H1 (cell line): ENCODE measurements at regions not wholly inside any gene's neighbourhood (a gene's known extent, or its start where the extent isn't known, plus 50 kb on each side); places are given as distances from the start of the nearest gene placed in this dataset.

Experiments used
- CTCF ChIA-PET: fragments of 300-600 bp; sonication (Branson Sonifier 250); formaldehyde crosslinking; loops from one replicate; lab custom pipeline; 2021; ENCODE audit not compliant: partially characterized antibody; lab: Charles Lee
- POLR2A ChIA-PET: fragments of 300-600 bp; sonication (Branson Sonifier 250); formaldehyde crosslinking; loops from one replicate; lab custom pipeline; 2021; ENCODE audit warnings: inconsistent platforms; ENCODE audit not compliant: partially characterized antibody; lab: Charles Lee
- DNase-seq, 2 experiments: peaks; one replicate each; pipeline versions ENCODE4 v3.0.0 to v3.0.0-alpha.2; 2010 to 2022; ENCODE audit warnings: low spot score in 2 of 2, low read depth in 1 of 2, mixed read lengths in 1 of 2
- FAIRE-seq: peaks from 2 replicates; lab custom pipeline; 2011; peaks lifted over from hg19 to GRCh38; lab: Jason Lieb, UNC
- H2AFZ ChIP-seq: 2 replicates; pipeline ENCODE4 v1.8.1; 2012; ENCODE audit warnings: low read length, inconsistent platforms
- H2AK5ac ChIP-seq: 2 replicates; pipeline ENCODE4 v1.6.1; 2013; ENCODE audit warnings: low read depth, low read length
- H2BK120ac ChIP-seq: replicated peaks from 2 replicates; pipeline ENCODE3; 2013; ENCODE audit warnings: low read depth, low read length, inconsistent platforms
- H2BK12ac ChIP-seq: 2 replicates; pipeline ENCODE4 v1.6.1; 2013; ENCODE audit warnings: low read depth, low read length
- H2BK15ac ChIP-seq: 2 replicates; pipeline ENCODE4 v1.6.1; 2013; ENCODE audit warnings: low read length
- H2BK20ac ChIP-seq: 2 replicates; pipeline ENCODE4 v1.6.1; 2013; ENCODE audit warnings: low read length
- H2BK5ac ChIP-seq: 2 replicates; pipeline ENCODE4 v1.6.1; 2013; ENCODE audit warnings: low read depth, low read length
- H3K14ac ChIP-seq: 2 replicates; pipeline ENCODE4 v1.6.1; 2013; ENCODE audit warnings: inconsistent platforms; ENCODE audit not compliant: insufficient read length
- H3K18ac ChIP-seq: 2 replicates; pipeline ENCODE4 v1.6.1; 2013; ENCODE audit warnings: low read length; ENCODE audit errors: extremely low read depth
- H3K23ac ChIP-seq: 2 replicates; pipeline ENCODE4 v1.6.1; 2013; ENCODE audit warnings: inconsistent platforms; ENCODE audit not compliant: insufficient read length
- H3K23me2 ChIP-seq: 2 replicates; pipeline ENCODE4 v1.6.1; 2013; ENCODE audit warnings: low read depth, low read length
- H3K27ac ChIP-seq: 2 replicates; pipeline ENCODE4 v1.6.1; 2011; ENCODE audit warnings: low read depth, low read length, inconsistent platforms
- H3K27me3 ChIP-seq, 4 experiments: replicated peaks in 1 of 4; 1 replicate in 1 of 4; 2 replicates in 3 of 4; pipeline versions ENCODE4 v1.6.1 to v1.8.1; 2011 to 2013; ENCODE audit warnings: low read length in 3 of 4, mild to moderate bottlenecking in 3 of 4, inconsistent platforms in 2 of 4, mixed read lengths in 2 of 4, moderate library complexity in 1 of 4; ENCODE audit not compliant: control insufficient read depth in 3 of 4, insufficient read depth in 3 of 4; ENCODE audit errors: extremely low read depth in 1 of 4
- H3K36me3 ChIP-seq, 4 experiments: 2 replicates each; pipeline versions ENCODE4 v1.6.1 to v1.8.1; 2011 to 2013; ENCODE audit warnings: mild to moderate bottlenecking in 4 of 4, low read length in 3 of 4, moderate library complexity in 2 of 4, control low read depth in 1 of 4, inconsistent platforms in 1 of 4; ENCODE audit not compliant: insufficient read depth in 4 of 4, control insufficient read depth in 2 of 4
- H3K4ac ChIP-seq: replicated peaks from 2 replicates; pipeline ENCODE3; 2013; ENCODE audit warnings: low read length, low read depth, mixed read lengths, inconsistent platforms; ENCODE audit not compliant: insufficient read length
- H3K4me1 ChIP-seq, 4 experiments: replicated peaks in 1 of 4; 1 replicate in 1 of 4; 2 replicates in 3 of 4; pipeline versions ENCODE4 v1.6.1 to v1.8.1; 2011 to 2013; ENCODE audit warnings: low read length in 3 of 4, inconsistent platforms in 2 of 4, mixed read lengths in 1 of 4; ENCODE audit not compliant: insufficient read depth in 4 of 4, control insufficient read depth in 3 of 4
- H3K4me2 ChIP-seq, 2 experiments: 2 replicates each; pipeline versions ENCODE4 v1.6.1 to v1.8.1; 2011 to 2013; ENCODE audit warnings: low read depth in 2 of 2, low read length in 2 of 2, control low read depth in 1 of 2, inconsistent platforms in 1 of 2, mild to moderate bottlenecking in 1 of 2; ENCODE audit not compliant: insufficient read depth in 1 of 2
- H3K4me3 ChIP-seq, 4 experiments: fragments of 200-600, 300-600 bp in 1 of 4; sonication (generic), shearing (Covaris generic), sonication (Bioruptor Twin) in 1 of 4; 2 replicates each; pipeline versions ENCODE4 v1.5.1 to v1.8.1; 2011 to 2016; ENCODE audit warnings: low read length in 4 of 4, low read depth in 3 of 4, control low read depth in 2 of 4, inconsistent platforms in 2 of 4, mild to moderate bottlenecking in 2 of 4, mixed read lengths in 1 of 4, moderate library complexity in 1 of 4; ENCODE audit not compliant: insufficient read depth in 2 of 4; ENCODE audit errors: extremely low read depth in 1 of 4
- H3K56ac ChIP-seq: replicated peaks from 2 replicates; pipeline ENCODE3; 2013; ENCODE audit warnings: low read depth, mild to moderate bottlenecking, mixed read lengths, low read length, inconsistent platforms; ENCODE audit not compliant: insufficient read length
- H3K79me1 ChIP-seq: 2 replicates; pipeline ENCODE4 v1.6.1; 2013; ENCODE audit warnings: low read depth, low read length, control low read depth
- H3K79me2 ChIP-seq, 2 experiments: 2 replicates each; pipeline versions ENCODE4 v1.6.1 to v1.8.1; 2012 to 2013; ENCODE audit warnings: low read length in 2 of 2, mild to moderate bottlenecking in 2 of 2, inconsistent platforms in 1 of 2; ENCODE audit not compliant: insufficient read depth in 2 of 2, control insufficient read depth in 1 of 2
- H3K9ac ChIP-seq, 4 experiments: replicated peaks in 1 of 4; 1 replicate in 1 of 4; 2 replicates in 3 of 4; pipeline versions ENCODE4 v1.6.1 to v1.8.1; 2011 to 2013; ENCODE audit warnings: low read depth in 3 of 4, low read length in 3 of 4, control low read depth in 2 of 4, mild to moderate bottlenecking in 2 of 4, moderate library complexity in 2 of 4, inconsistent platforms in 1 of 4; ENCODE audit errors: extremely low read depth in 1 of 4
- H3K9me3 ChIP-seq, 2 experiments: 2 replicates each; pipeline versions ENCODE4 v1.6.1 to v1.8.1; 2012 to 2013; ENCODE audit warnings: mild to moderate bottlenecking in 2 of 2, moderate library complexity in 2 of 2, control low read depth in 1 of 2, inconsistent platforms in 1 of 2, low read depth in 1 of 2, low read length in 1 of 2, mixed read lengths in 1 of 2; ENCODE audit not compliant: insufficient read depth in 2 of 2
- H4K20me1 ChIP-seq, 2 experiments: replicated peaks in 1 of 2; 2 replicates each; pipeline versions ENCODE3 to v1.8.1; 2011 to 2013; ENCODE audit warnings: inconsistent platforms in 2 of 2, low read length in 2 of 2, mild to moderate bottlenecking in 1 of 2; ENCODE audit not compliant: insufficient read depth in 2 of 2, control insufficient read depth in 1 of 2
- H4K5ac ChIP-seq: 2 replicates; pipeline ENCODE4 v1.6.1; 2013; ENCODE audit warnings: low read length, low read depth, mixed read lengths, inconsistent platforms; ENCODE audit not compliant: insufficient read length
- H4K8ac ChIP-seq: 2 replicates; pipeline ENCODE4 v1.8.0; 2013; ENCODE audit warnings: mild to moderate bottlenecking, moderate library complexity, low read length, inconsistent platforms; ENCODE audit not compliant: insufficient read depth; ENCODE audit errors: extremely low read depth
- H4K91ac ChIP-seq: replicated peaks from 2 replicates; pipeline ENCODE3; 2013; ENCODE audit warnings: low read length, mixed read lengths, inconsistent platforms; ENCODE audit not compliant: insufficient read length
- CTBP2 ChIP-seq: IDR thresholded peaks from 2 replicates; pipeline ENCODE4 v1.7.0; 2011; ENCODE audit warnings: borderline replicate concordance, mild to moderate bottlenecking, moderate library complexity, mixed read lengths, low read length; ENCODE audit not compliant: insufficient read depth, insufficient read length
- GTF2F1 ChIP-seq: IDR thresholded peaks from 2 replicates; pipeline ENCODE4 v1.6.1; 2012; ENCODE audit warnings: low read depth, low read length, improper control_type of control experiment, borderline replicate concordance
- HDAC2 ChIP-seq, 2 experiments: fragments of 300-600 bp in 1 of 2; sonication (generic) in 1 of 2; IDR thresholded peaks; 2 replicates each; pipeline ENCODE4 v1.6.1; 2011 to 2012; ENCODE audit warnings: low read depth in 2 of 2, low read length in 2 of 2, mild to moderate bottlenecking in 2 of 2, moderate library complexity in 2 of 2, borderline replicate concordance in 1 of 2, inconsistent platforms in 1 of 2
- NANOG ChIP-seq: IDR thresholded peaks from 2 replicates; pipeline ENCODE4 v1.6.1; 2011; ENCODE audit warnings: low read length, low read depth, mild to moderate bottlenecking, inconsistent platforms; ENCODE audit not compliant: insufficient read depth, poor library complexity, severe bottlenecking
- RAD21 ChIP-seq, 2 experiments: IDR thresholded peaks in 1 of 2; conservative IDR thresholded peaks in 1 of 2; 2 replicates each; pipeline ENCODE4 v1.6.1; 2011; ENCODE audit warnings: low read depth in 2 of 2, low read length in 2 of 2, improper control_type of control experiment in 1 of 2, inconsistent platforms in 1 of 2, mild to moderate bottlenecking in 1 of 2, moderate library complexity in 1 of 2
- YY1 ChIP-seq: IDR thresholded peaks from 2 replicates; pipeline ENCODE4 v1.6.1; 2011; ENCODE audit warnings: low read depth, mild to moderate bottlenecking, low read length
- WGBS, 2 experiments: shearing (Covaris generic) in 1 of 2; methylation state at CpG; one replicate each; pipeline versions ENCODE4 v1.1.6 to v1.1.7; 2013 to 2015; ENCODE audit warnings: low lambda C conversion rate in 2 of 2, mixed read lengths in 2 of 2, inconsistent platforms in 1 of 2, low coverage in 1 of 2, missing lambda C conversion rate in 1 of 2; ENCODE audit not compliant: insufficient replicate concordance in 2 of 2, insufficient coverage in 1 of 2, insufficient read length in 1 of 2; ENCODE audit errors: extremely low coverage in 1 of 2, missing lambda C conversion rate in 1 of 2; 5-methylcytosine and 5-hydroxymethylcytosine counted together

- Histone ChIP-seq H3K23me2 (no peaks in the 10 kb centered on the region; the same call in 1 of the 2 replicates), H2AFZ (peak overlapping the region; percentile 54; the same call in 1 of the 2 replicates), H3K4me1 (peaks cover 0 to 12% (median 4%) of the 10 kb centered on the region in 4 experiments; a peak in 6 of 7 replicates), H2BK15ac (no peak overlapping the region), H4K5ac (no peak overlapping the region), H2BK12ac (peak overlapping the region; percentile 50), H4K8ac (no peak overlapping the region), H3K4me3 (0 out of 8 replicates have a peak overlapping the region, but pooled peaks of 1 of the 4 experiments have one; percentile 15), H3K4me2 (peak overlapping the region; percentile 21 to 45; a peak in 1 of 4 replicates), H3K9ac (no peak overlapping the region), H3K27me3 (no peaks in the 10 kb centered on the region), H2BK20ac (no peak overlapping the region), H3K56ac (no peak overlapping the region), H3K23ac (no peak overlapping the region), H4K20me1 (no peaks in the 10 kb centered on the region), H3K14ac (no peak overlapping the region), H3K18ac (no peak overlapping the region), H3K4ac (no peak overlapping the region), H3K36me3 (no peaks in the 10 kb centered on the region), H2AK5ac (no peak overlapping the region), H3K27ac (no peak overlapping the region), H3K9me3 (no peaks in the 10 kb centered on the region), H2BK5ac (peak overlapping the region; percentile 15; the same call in 1 of the 2 replicates), H3K79me2 (no peaks in the 10 kb centered on the region), H4K91ac (no peak overlapping the region), H2BK120ac (no peak overlapping the region), H3K79me1 (no peaks in the 10 kb centered on the region)
- ChIA-PET POLR2A (no interaction called here), CTCF (interaction anchor here (0.7 to 1.9 kb wide), 5 partner anchors 12 to 338 kb away, joined by 3 to 9 read pairs (median 3); no protein-coding TSS in a partner anchor)
- WGBS, 2 experiments, result 34% methylated on average over 8 of the region's 8 CpGs; no CpG with 5 or more reads in 1 of the 2 experiments
- TF ChIP-seq NANOG (peak; percentile 63), HDAC2 (IDR thresholded peaks at IDR 0.05; ENCODE audit: borderline replicate concordance in 1 of 2, low read depth in 2 of 2, low read length in 2 of 2) (0 out of 4 replicates have a peak, but pooled peaks of 1 of the 2 experiments have one; percentile 35), CTBP2 (peak; percentile 50), YY1 (no peak), GTF2F1 (no peak), RAD21 (IDR thresholded peaks at IDR 0.05 in 1 of 2, conservative IDR thresholded peaks at IDR 0.05 in 1 of 2; ENCODE audit: low read depth in 2 of 2, low read length in 2 of 2) (0 out of 4 replicates have a peak, but pooled peaks of 1 of the 2 experiments have one; percentile 1)
- FAIRE-seq (peak; percentile 69), DNase-seq (no peak)
Observed at GRCh38 chr12:11969437-11970154, 101.1 kb upstream of the BCL2L14 start.
